HuH-7 (cell line): ENCODE measurements at regions not wholly inside any gene's neighbourhood (a gene's known extent, or its start where the extent isn't known, plus 50 kb on each side); places are given as distances from the start of the nearest gene placed in this dataset.

Experiments used
- DNase-seq: peaks from one replicate; pipeline ENCODE4 v3.0.0; 2011; ENCODE audit warnings: low spot score

- DNase-seq, result no peak
Observed at GRCh38 chr7:133190650-133191049, 62.2 kb upstream of the EXOC4 start.

- no peak for DNase-seq
Observed at GRCh38 chr7:133191787-133192186, 61.1 kb upstream of the EXOC4 start.

GRCh38 chr7:133195868-133196267 lies 57.0 kb upstream of the EXOC4 start:
- no peak for DNase-seq

- DNase-seq, result no peak
Observed at GRCh38 chr7:133196856-133197612, 55.8 kb upstream of the EXOC4 start.

GRCh38 chr7:133197972-133198544 lies 54.8 kb upstream of the EXOC4 start:
- DNase-seq, result no peak

- DNase-seq, result no peak
Observed at GRCh38 chr7:133199831-133200230, 53.0 kb upstream of the EXOC4 start.

GRCh38 chr7:133201470-133201869 lies 51.4 kb upstream of the EXOC4 start:
- no peak for DNase-seq

- DNase-seq, result no peak
Observed at GRCh38 chr7:133202942-133203341, 49.9 kb upstream of the EXOC4 start.
